Vagina (tissue), 2 donors: ENCODE measurements at regions not wholly inside any gene's neighbourhood (a gene's known extent, or its start where the extent isn't known, plus 50 kb on each side); places are given as distances from the start of the nearest gene placed in this dataset.

ENCODE experiments used
- CTCF ChIP-seq, 3 experiments: fragments of 450-650 bp in 2 of 3; fragments of 200-600 bp in 1 of 3; sonication (generic) in 1 of 3; IDR thresholded peaks; one replicate each; pipeline ENCODE4 v1.5.1; 2017 to 2019; ENCODE audit warnings: antibody characterized with exemption in 3 of 3, mild to moderate bottlenecking in 2 of 3, moderate library complexity in 2 of 3
- POLR2A ChIP-seq, 2 donors: fragments of 450-650 bp; IDR thresholded peaks; one replicate each; pipeline ENCODE4 v1.6.1; 2017; ENCODE audit warnings: antibody characterized with exemption in 2 of 2, mild to moderate bottlenecking in 2 of 2, moderate library complexity in 2 of 2
- POLR2AphosphoS5 ChIP-seq, 2 donors: sonication (generic); formaldehyde crosslinking; IDR thresholded peaks; one replicate each; pipeline ENCODE4 v1.9.0; 2017; ENCODE audit warnings: antibody characterized with exemption in 2 of 2, mild to moderate bottlenecking in 2 of 2, low read depth in 1 of 2; ENCODE audit not compliant: insufficient read depth in 1 of 2

- TF ChIP-seq CTCF (IDR thresholded peaks at IDR 0.05) (no peak), POLR2AphosphoS5 (IDR thresholded peaks at IDR 0.05; ENCODE audit: insufficient read depth in 1 of 2, low read depth in 1 of 2) (no peak), POLR2A (IDR thresholded peaks at IDR 0.05) (no peak)
These were observed 97.2 kb downstream of the WTIP start for GRCh38 chr19:34578751-34579150.
